ENCODE measurements at regions not wholly inside any gene's neighbourhood (a gene's known extent, or its start where the extent isn't known, plus 50 kb on each side); places are given as distances from the start of the nearest gene placed in this dataset.

DNA sequence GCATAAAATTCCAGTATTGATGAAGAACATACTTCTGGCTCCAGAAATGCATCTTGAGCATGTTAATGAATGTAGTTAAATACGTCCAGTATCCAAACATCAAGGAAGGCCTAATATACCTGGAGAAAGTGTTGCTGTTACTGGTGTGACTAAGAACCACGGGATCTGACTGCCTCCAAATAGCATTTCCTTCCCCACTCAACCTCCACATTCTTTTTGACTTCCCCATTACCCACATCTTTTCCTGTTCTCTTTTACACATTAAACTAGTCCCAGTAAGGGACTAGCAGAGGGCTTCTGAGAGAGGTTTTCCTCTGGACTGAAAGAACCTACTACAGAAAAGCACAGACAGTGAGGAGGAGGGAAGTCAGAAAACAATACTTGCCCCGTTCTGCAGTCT lies 482.8 kb upstream of the HTR2C start:
- Histone ChIP-seq H4K5ac (ENCODE audit: insufficient read length, low read depth, low read length) (no peak overlapping the region), H3K23me2 (ENCODE audit: low read depth, low read length) (no peaks in the 10 kb centered on the region), H3K14ac (ENCODE audit: insufficient read length) (no peak overlapping the region), H2AK5ac (ENCODE audit: low read depth, low read length) (no peak overlapping the region), H4K8ac (ENCODE audit: extremely low read depth, insufficient read depth, low read length) (no peak overlapping the region), H2BK120ac (replicated peaks; ENCODE audit: low read depth, low read length) (no peak overlapping the region), H3K4me1 (replicated peaks in 1 of 4; ENCODE audit: control insufficient read depth in 3 of 4, insufficient read depth in 4 of 4, low read length in 3 of 4) (no peaks in the 10 kb centered on the region), H3K9ac (replicated peaks in 1 of 4; ENCODE audit: extremely low read depth in 1 of 4, low read depth in 3 of 4, low read length in 3 of 4) (no peak overlapping the region), H3K79me1 (ENCODE audit: low read depth, low read length) (no peaks in the 10 kb centered on the region), H3K79me2 (ENCODE audit: control insufficient read depth in 1 of 2, insufficient read depth in 2 of 2, low read length in 2 of 2) (no peaks in the 10 kb centered on the region), H4K91ac (replicated peaks; ENCODE audit: insufficient read length, low read length) (no peak overlapping the region), H2BK15ac (ENCODE audit: low read length) (no peak overlapping the region), H3K4me2 (ENCODE audit: insufficient read depth in 1 of 2, low read depth in 2 of 2, low read length in 2 of 2) (no peak overlapping the region), H2BK20ac (ENCODE audit: low read length) (no peak overlapping the region), H3K36me3 (ENCODE audit: control insufficient read depth in 2 of 4, insufficient read depth in 4 of 4, low read length in 3 of 4) (no peaks in the 10 kb centered on the region), H3K23ac (ENCODE audit: insufficient read length) (no peak overlapping the region), H2BK5ac (ENCODE audit: low read depth, low read length) (no peak overlapping the region), H3K27me3 (replicated peaks in 1 of 4; ENCODE audit: control insufficient read depth in 3 of 4, extremely low read depth in 1 of 4, insufficient read depth in 3 of 4, low read length in 3 of 4) (no peaks in the 10 kb centered on the region), H3K56ac (replicated peaks; ENCODE audit: insufficient read length, low read depth, low read length) (no peak overlapping the region), H3K4me3 (ENCODE audit: extremely low read depth in 1 of 4, insufficient read depth in 2 of 4, low read depth in 3 of 4, low read length in 4 of 4) (no peak overlapping the region), H4K20me1 (replicated peaks in 1 of 2; ENCODE audit: control insufficient read depth in 1 of 2, insufficient read depth in 2 of 2, low read length in 2 of 2) (no peaks in the 10 kb centered on the region), H3K27ac (ENCODE audit: low read depth, low read length) (no peak overlapping the region), H3K9me3 (ENCODE audit: insufficient read depth in 2 of 2, low read depth in 1 of 2, low read length in 1 of 2) (no peaks in the 10 kb centered on the region), H2AFZ (ENCODE audit: low read length) (no peak overlapping the region), H3K4ac (replicated peaks; ENCODE audit: insufficient read length, low read depth, low read length) (no peak overlapping the region), H3K18ac (ENCODE audit: extremely low read depth, low read length) (no peak overlapping the region), H2BK12ac (ENCODE audit: low read depth, low read length) (no peak overlapping the region)
- POLR2A ChIA-PET (ENCODE audit: partially characterized antibody): no interaction called here
- no peak for FAIRE-seq
- CTCF ChIA-PET (ENCODE audit: partially characterized antibody): no interaction called here
- DNase-seq (ENCODE audit: low read depth in 1 of 2, low spot score in 2 of 2): no peak
- 97% methylated on average over 3 of the region's 3 CpGs; no CpG with 5 or more reads in 1 of the 2 experiments for WGBS, 2 experiments (ENCODE audit: extremely low coverage in 1 of 2, insufficient coverage in 1 of 2, insufficient read length in 1 of 2, insufficient replicate concordance in 2 of 2, low coverage in 1 of 2, low lambda C conversion rate in 2 of 2, missing lambda C conversion rate in 1 of 2)
- TF ChIP-seq EP300 (IDR thresholded peaks at IDR 0.05; ENCODE audit: borderline replicate concordance in 1 of 2, low read depth in 2 of 2, low read length in 2 of 2) (no peak), GABPA (IDR thresholded peaks at IDR 0.05; ENCODE audit: borderline replicate concordance, insufficient read depth, low read length) (no peak), ZNF274 (IDR thresholded peaks at IDR 0.05; ENCODE audit: borderline replicate concordance, extremely low read depth, low read length) (no peak), KDM4A (IDR thresholded peaks at IDR 0.05; ENCODE audit: low read depth, low read length, severe bottlenecking) (no peak), FOSL1 (IDR thresholded peaks at IDR 0.05; ENCODE audit: insufficient read depth, low read depth, low read length) (no peak), JUN (IDR thresholded peaks at IDR 0.05; ENCODE audit: low read depth, low read length) (no peak), CREB1 (IDR thresholded peaks at IDR 0.05) (no peak), SP2 (IDR thresholded peaks at IDR 0.05; ENCODE audit: low read length) (no peak), CHD1 (IDR thresholded peaks at IDR 0.05; ENCODE audit: low read depth, low read length) (no peak), PHF8 (conservative IDR thresholded peaks at IDR 0.05; ENCODE audit: low read depth, low read length) (no peak), SP1 (IDR thresholded peaks at IDR 0.05; ENCODE audit: low read depth, low read length) (no peak), KDM5A (IDR thresholded peaks at IDR 0.05; ENCODE audit: low read length) (no peak), CBX5 (IDR thresholded peaks at IDR 0.05; ENCODE audit: low read depth, low read length) (no peak)
- TF ChIP-seq, protein P1, sequence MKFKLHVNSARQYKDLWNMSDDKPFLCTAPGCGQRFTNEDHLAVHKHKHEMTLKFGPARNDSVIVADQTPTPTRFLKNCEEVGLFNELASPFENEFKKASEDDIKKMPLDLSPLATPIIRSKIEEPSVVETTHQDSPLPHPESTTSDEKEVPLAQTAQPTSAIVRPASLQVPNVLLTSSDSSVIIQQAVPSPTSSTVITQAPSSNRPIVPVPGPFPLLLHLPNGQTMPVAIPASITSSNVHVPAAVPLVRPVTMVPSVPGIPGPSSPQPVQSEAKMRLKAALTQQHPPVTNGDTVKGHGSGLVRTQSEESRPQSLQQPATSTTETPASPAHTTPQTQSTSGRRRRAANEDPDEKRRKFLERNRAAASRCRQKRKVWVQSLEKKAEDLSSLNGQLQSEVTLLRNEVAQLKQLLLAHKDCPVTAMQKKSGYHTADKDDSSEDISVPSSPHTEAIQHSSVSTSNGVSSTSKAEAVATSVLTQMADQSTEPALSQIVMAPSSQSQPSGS (IDR thresholded peaks at IDR 0.05; ENCODE audit: low read length): no peak
